Right atrium auricular region (tissue), 2 donors: ENCODE measurements at regions not wholly inside any gene's neighbourhood (a gene's known extent, or its start where the extent isn't known, plus 50 kb on each side); places are given as distances from the start of the nearest gene placed in this dataset.

Experiments used
- DNase-seq: peaks from one replicate; pipeline ENCODE4 v3.0.0-alpha.2; 2019; ENCODE audit warnings: low spot score
- H3K27ac ChIP-seq, 2 donors: fragments of 200-600 bp; sonication (generic); 1 replicate in 1 of 2; 2 replicates in 1 of 2; pipeline ENCODE4 v1.5.1; 2016 to 2019
- H3K27me3 ChIP-seq, 2 donors: fragments of 200-600 bp; sonication (generic); one replicate each; pipeline versions ENCODE4 v1.5.1 to v1.6.0; 2017 to 2019
- H3K36me3 ChIP-seq: fragments of 200-600 bp; sonication (generic); one replicate; pipeline ENCODE4 v1.5.1; 2016
- H3K4me1 ChIP-seq, 2 donors: fragments of 200-600 bp; sonication (generic); one replicate each; pipeline versions ENCODE4 v1.5.1 to v1.6.0; 2017 to 2019
- H3K4me3 ChIP-seq, 2 donors: fragments of 200-600 bp; sonication (generic); 1 replicate in 1 of 2; 2 replicates in 1 of 2; pipeline ENCODE4 v1.5.1; 2017 to 2019; ENCODE audit warnings: mild to moderate bottlenecking in 1 of 2, moderate library complexity in 1 of 2
- H3K9me3 ChIP-seq, 2 donors: fragments of 200-600 bp; sonication (generic); one replicate each; pipeline ENCODE4 v1.5.1; 2019
- CTCF ChIP-seq, 2 donors: fragments of 200-600 bp; sonication (generic); IDR thresholded peaks; one replicate each; pipeline ENCODE4 v1.5.1; 2019; ENCODE audit warnings: antibody characterized with exemption in 2 of 2

DNA sequence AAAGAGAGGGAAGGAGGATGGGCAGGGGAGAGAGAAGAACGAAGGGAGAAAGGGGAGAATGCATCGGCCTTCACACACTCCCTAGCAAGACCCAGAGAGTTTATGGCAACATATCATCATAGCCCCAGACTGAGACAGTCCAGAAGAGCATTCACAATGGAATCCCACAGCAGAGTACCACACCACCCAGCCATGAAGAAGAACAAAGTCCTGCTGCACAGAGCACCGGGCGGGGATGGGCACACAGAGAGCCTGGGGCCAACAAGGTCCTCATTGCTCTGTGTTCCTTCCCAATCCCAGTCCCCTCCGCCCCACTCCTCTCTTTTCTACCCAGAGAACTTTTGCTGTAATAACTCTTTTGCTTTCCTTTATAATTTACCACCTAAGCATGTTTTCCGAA lies 118.1 kb upstream of the TMPRSS2 start:
- H3K9me3 ChIP-seq = peaks cover 0 to 5% of the 10 kb centered on the region in 2 donors
- TF ChIP-seq CTCF (IDR thresholded peaks at IDR 0.05) = no peak
- no peaks in the 10 kb centered on the region for H3K36me3 ChIP-seq
- H3K4me3 ChIP-seq = no peak overlapping the region
- H3K4me1 ChIP-seq = no peaks in the 10 kb centered on the region
- no peak overlapping the region for H3K27ac ChIP-seq
- H3K27me3 ChIP-seq = no peaks in the 10 kb centered on the region
- no peak for DNase-seq

DNA sequence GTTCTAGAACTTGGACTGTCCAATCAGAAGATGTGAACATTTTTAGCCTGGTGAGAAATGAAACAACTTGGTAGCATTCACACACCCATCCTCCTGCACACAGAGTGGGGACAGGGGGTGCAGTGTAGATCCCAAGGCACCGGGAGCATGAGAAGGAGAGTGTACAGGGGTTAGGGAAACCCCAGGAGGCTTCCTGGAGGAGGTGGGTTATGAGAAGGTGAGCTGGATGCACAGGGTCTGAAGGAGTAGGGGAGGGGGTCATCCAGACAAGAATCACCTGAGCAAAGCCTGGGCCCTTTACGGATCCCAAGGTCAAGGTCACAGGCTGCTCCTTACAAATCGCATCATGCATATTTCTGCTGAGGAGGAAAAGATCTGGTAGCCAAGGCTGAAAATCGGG lies 117.5 kb upstream of the TMPRSS2 start:
- Histone ChIP-seq H3K36me3 (no peaks in the 10 kb centered on the region), H3K27me3 (no peaks in the 10 kb centered on the region), H3K9me3 (peaks cover 0 to 5% of the 10 kb centered on the region in 2 donors), H3K27ac (no peak overlapping the region), H3K4me1 (no peaks in the 10 kb centered on the region), H3K4me3 (no peak overlapping the region)
- no peak for TF ChIP-seq CTCF (IDR thresholded peaks at IDR 0.05)
- DNase-seq = no peak

DNA sequence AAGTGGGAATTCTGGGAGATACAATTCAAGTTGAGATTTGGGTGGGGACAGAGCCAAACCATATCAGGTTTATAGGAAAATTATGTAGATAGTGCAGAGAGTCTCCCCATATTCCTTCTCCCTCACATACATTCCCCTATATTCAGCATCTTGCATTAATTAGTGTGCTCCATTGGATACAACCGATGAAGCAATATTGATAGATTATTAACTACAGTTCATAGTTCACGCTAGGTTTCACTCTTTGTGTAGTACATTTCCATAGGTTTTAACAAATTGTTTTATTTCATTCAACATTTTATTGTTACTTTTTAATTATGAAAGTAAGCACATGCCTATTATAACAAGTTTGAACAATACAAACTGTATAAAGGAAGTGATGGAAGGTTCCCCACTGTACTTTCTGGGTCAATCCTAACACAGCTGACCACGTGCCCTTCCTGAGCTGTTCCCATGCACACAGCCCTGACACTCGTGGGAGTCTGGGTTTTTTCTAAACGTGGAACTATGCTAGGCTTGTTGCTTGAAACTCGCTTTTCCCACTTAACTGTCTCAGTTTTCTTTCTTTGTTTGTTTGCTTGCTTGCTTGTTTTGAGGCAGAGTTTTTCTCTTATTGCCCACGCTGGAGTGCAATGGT lies 116.8 kb upstream of the TMPRSS2 start:
- no peak for TF ChIP-seq CTCF (IDR thresholded peaks at IDR 0.05)
- H3K27ac ChIP-seq = no peak overlapping the region
- H3K9me3 ChIP-seq = peaks cover 0 to 5% of the 10 kb centered on the region in 2 donors
- no peaks in the 10 kb centered on the region for H3K36me3 ChIP-seq
- no peaks in the 10 kb centered on the region for H3K4me1 ChIP-seq
- DNase-seq = no peak
- H3K27me3 ChIP-seq = no peaks in the 10 kb centered on the region
- H3K4me3 ChIP-seq = no peak overlapping the region

DNA sequence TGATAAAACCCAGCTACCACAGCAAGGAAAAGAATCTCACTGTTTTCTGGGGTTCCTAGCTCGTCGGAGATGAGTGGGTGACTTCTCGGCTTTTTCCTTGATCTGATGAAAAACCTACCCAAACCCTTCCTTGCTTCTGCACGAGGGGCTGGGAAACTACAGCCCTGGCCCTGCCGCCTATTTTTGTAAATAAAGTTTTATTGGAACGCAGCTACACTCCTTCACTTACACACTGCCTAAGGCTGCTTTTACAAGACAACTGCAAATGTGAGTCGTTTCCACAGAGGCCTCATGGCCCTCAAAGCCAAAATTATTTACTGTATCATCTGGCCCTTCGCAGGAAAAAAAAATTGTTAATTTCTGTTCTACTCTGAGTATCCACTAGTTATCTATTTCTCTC lies 116.0 kb upstream of the TMPRSS2 start:
- H3K4me3 ChIP-seq = no peak overlapping the region
- TF ChIP-seq CTCF (IDR thresholded peaks at IDR 0.05) = no peak
- H3K27me3 ChIP-seq = no peaks in the 10 kb centered on the region
- H3K4me1 ChIP-seq = no peaks in the 10 kb centered on the region
- no peaks in the 10 kb centered on the region for H3K9me3 ChIP-seq
- DNase-seq = no peak
- H3K27ac ChIP-seq = no peak overlapping the region
- no peaks in the 10 kb centered on the region for H3K36me3 ChIP-seq

GRCh38 chr21:41622831-41623548 lies 115.0 kb upstream of the TMPRSS2 start:
- no peak for TF ChIP-seq CTCF (IDR thresholded peaks at IDR 0.05)
- Histone ChIP-seq H3K27me3 (no peaks in the 10 kb centered on the region), H3K4me1 (no peaks in the 10 kb centered on the region), H3K4me3 (no peak overlapping the region), H3K9me3 (no peaks in the 10 kb centered on the region), H3K36me3 (no peaks in the 10 kb centered on the region), H3K27ac (no peak overlapping the region)
- no peak for DNase-seq
